HEK293T (cell line): ENCODE measurements at regions not wholly inside any gene's neighbourhood (a gene's known extent, or its start where the extent isn't known, plus 50 kb on each side); places are given as distances from the start of the nearest gene placed in this dataset.

ENCODE experiments used
- CTCF ChIA-PET: fragments of 350-600 bp; formaldehyde crosslinking; extraction: SDS; loops from one replicate; lab custom pipeline; 2021; ENCODE audit warnings: antibody characterized with exemption, inconsistent platforms; lab: Yijun Ruan, JAX
- POLR2A ChIA-PET: fragments of 350-600 bp; formaldehyde crosslinking; extraction: SDS; loops from one replicate; lab custom pipeline; 2020; ENCODE audit warnings: antibody characterized with exemption, inconsistent platforms; lab: Yijun Ruan, JAX
- DNase-seq: peaks from one replicate; pipeline ENCODE4 v3.0.0; 2012; ENCODE audit warnings: mixed read lengths; ENCODE audit errors: extremely low spot score
- ARNT ChIP-seq: fragments of 450-650 bp; IDR thresholded peaks from 2 replicates; pipeline ENCODE4 v1.6.1; 2017; ENCODE audit warnings: mild to moderate bottlenecking
- BHLHE40 ChIP-seq: fragments of 450-650 bp; IDR thresholded peaks from 2 replicates; pipeline ENCODE4 v1.6.1; 2016; ENCODE audit warnings: mild to moderate bottlenecking, moderate library complexity, borderline replicate concordance
- CTBP1 ChIP-seq: fragments of 450-650 bp; IDR thresholded peaks from 2 replicates; pipeline ENCODE4 v1.6.1; 2016; ENCODE audit warnings: borderline replicate concordance
- ELF4 ChIP-seq: fragments of 450-650 bp; IDR thresholded peaks from 2 replicates; pipeline ENCODE4 v1.6.1; 2017; ENCODE audit warnings: antibody characterized with exemption
- FOXA1 ChIP-seq: fragments of 450-650 bp; IDR thresholded peaks from 2 replicates; pipeline ENCODE4 v1.6.1; 2016; ENCODE audit warnings: mild to moderate bottlenecking
- FOXK2 ChIP-seq: fragments of 450-650 bp; IDR thresholded peaks from 2 replicates; pipeline ENCODE4 v1.6.1; 2016; ENCODE audit warnings: mild to moderate bottlenecking
- FOXM1 ChIP-seq: fragments of 450-650 bp; IDR thresholded peaks from 2 replicates; pipeline ENCODE4 v1.6.1; 2017; ENCODE audit warnings: mild to moderate bottlenecking, borderline replicate concordance
- HDGF ChIP-seq: fragments of 450-650 bp; IDR thresholded peaks from 2 replicates; pipeline ENCODE4 v1.6.1; 2017; ENCODE audit warnings: antibody characterized with exemption, borderline replicate concordance
- L3MBTL2 ChIP-seq: fragments of 450-650 bp; conservative IDR thresholded peaks from 2 replicates; pipeline ENCODE4 v1.6.1; 2016; ENCODE audit warnings: mild to moderate bottlenecking
- LEF1 ChIP-seq: fragments of 450-650 bp; IDR thresholded peaks from 2 replicates; pipeline ENCODE4 v1.6.1; 2017; ENCODE audit warnings: mild to moderate bottlenecking, borderline replicate concordance
- NFRKB ChIP-seq: fragments of 450-650 bp; IDR thresholded peaks from 2 replicates; pipeline ENCODE4 v1.6.1; 2016; ENCODE audit warnings: mild to moderate bottlenecking, moderate library complexity
- PKNOX1 ChIP-seq: fragments of 450-650 bp; IDR thresholded peaks from 2 replicates; pipeline ENCODE4 v1.6.1; 2016
- SP1 ChIP-seq: fragments of 450-650 bp; IDR thresholded peaks from 2 replicates; pipeline ENCODE4 v1.6.1; 2017
- SUZ12 ChIP-seq: fragments of 450-650 bp; IDR thresholded peaks from 2 replicates; pipeline ENCODE4 v1.6.1; 2016; ENCODE audit warnings: mild to moderate bottlenecking
- TARDBP ChIP-seq: fragments of 450-650 bp; IDR thresholded peaks from 2 replicates; pipeline ENCODE4 v1.6.1; 2016
- ZNF384 ChIP-seq: fragments of 450-650 bp; IDR thresholded peaks from 2 replicates; pipeline ENCODE4 v1.6.1; 2016

- TF ChIP-seq SUZ12 (no peak), FOXA1 (no peak), HDGF (no peak)
- DNase-seq: no peak
- POLR2A ChIA-PET: no interaction called here
- CTCF ChIA-PET: no interaction called here
These were observed 158.7 kb upstream of the ROBO1 start for GRCh38 chr3:79926522-79926921.

GRCh38 chr3:79922633-79923032 lies 154.8 kb upstream of the ROBO1 start:
- peak; percentile 90 for TF ChIP-seq PKNOX1
- TF ChIP-seq BHLHE40: no peak
- peak; percentile 65; the same call in 1 of the 2 replicates for TF ChIP-seq CTBP1
- ChIA-PET POLR2A (no interaction called here), CTCF (no interaction called here)
- peak; percentile 39 for DNase-seq

GRCh38 chr3:79917561-79917960 lies 149.8 kb upstream of the ROBO1 start:
- no peak for DNase-seq
- ChIA-PET POLR2A (no interaction called here), CTCF (no interaction called here)
- TF ChIP-seq NFRKB (no peak), BHLHE40 (no peak), FOXK2 (no peak), L3MBTL2 (no peak), PKNOX1 (no peak), ELF4 (no peak), ZNF384 (no peak), ARNT (no peak), FOXA1 (no peak), CTBP1 (no peak), TARDBP (no peak), SP1 (no peak), LEF1 (no peak)

- ChIA-PET POLR2A (no interaction called here), CTCF (no interaction called here)
- no peak for DNase-seq
- no peak for TF ChIP-seq SUZ12
- TF ChIP-seq FOXK2: no peak
- no peak for TF ChIP-seq ARNT
These were observed 142.5 kb upstream of the ROBO1 start for GRCh38 chr3:79910337-79910736.

- DNase-seq: no peak
- POLR2A ChIA-PET: no interaction called here
- TF ChIP-seq L3MBTL2 (no peak), ARNT (no peak), SUZ12 (no peak), FOXK2 (no peak), ELF4 (no peak), TARDBP (no peak), FOXA1 (no peak), FOXM1 (no peak), HDGF (no peak), LEF1 (no peak), SP1 (no peak), ZNF384 (no peak), BHLHE40 (no peak), CTBP1 (no peak), NFRKB (no peak)
- CTCF ChIA-PET: no interaction called here
These were observed 138.3 kb upstream of the ROBO1 start for GRCh38 chr3:79906106-79906505.

GRCh38 chr3:79902151-79902550 lies 134.4 kb upstream of the ROBO1 start:
- POLR2A ChIA-PET: no interaction called here

GRCh38 chr3:79898907-79899306 lies 131.1 kb upstream of the ROBO1 start:
- ChIA-PET POLR2A (no interaction called here), CTCF (no interaction called here)
- TF ChIP-seq PKNOX1 (peak; percentile 32), LEF1 (no peak)
- no peak for DNase-seq

More at GRCh38 chr3:79902151-79902550, 134.4 kb upstream of the ROBO1 start:
- DNase-seq: no peak
- TF ChIP-seq CTBP1: no peak
- no peak for TF ChIP-seq ARNT
- TF ChIP-seq L3MBTL2: no peak
- no peak for TF ChIP-seq HDGF
- TF ChIP-seq FOXA1: no peak
- TF ChIP-seq NFRKB: no peak
- no peak for TF ChIP-seq ZNF384
- TF ChIP-seq LEF1: no peak
- TF ChIP-seq FOXK2: no peak
- TF ChIP-seq BHLHE40: no peak
- TF ChIP-seq ELF4: no peak
- no peak for TF ChIP-seq SUZ12
- CTCF ChIA-PET: no interaction called here
